Osteocyte (in vitro differentiated cells): ENCODE measurements at regions not wholly inside any gene's neighbourhood (a gene's known extent, or its start where the extent isn't known, plus 50 kb on each side); places are given as distances from the start of the nearest gene placed in this dataset.

ENCODE experiments used
- DNase-seq: peaks from one replicate; pipeline ENCODE4 v3.0.0; 2021; ENCODE audit warnings: mixed read lengths; ENCODE audit not compliant: unreplicated experiment; ENCODE audit errors: extremely low spot score
- H3K27ac Mint-ChIP-seq: one replicate; pipeline ENCODE4 v1.8.0; 2021; ENCODE audit warnings: mild to moderate bottlenecking, mixed read lengths; ENCODE audit not compliant: unreplicated experiment
- H3K27me3 Mint-ChIP-seq: one replicate; pipeline ENCODE4 v1.8.0; 2021; ENCODE audit warnings: mixed read lengths; ENCODE audit not compliant: unreplicated experiment
- H3K36me3 Mint-ChIP-seq: one replicate; pipeline ENCODE4 v1.8.0; 2021; ENCODE audit warnings: mixed read lengths; ENCODE audit not compliant: unreplicated experiment
- H3K4me1 Mint-ChIP-seq: one replicate; pipeline ENCODE4 v1.8.0; 2021; ENCODE audit warnings: mixed read lengths; ENCODE audit not compliant: unreplicated experiment
- H3K4me3 Mint-ChIP-seq: one replicate; pipeline ENCODE4 v1.8.0; 2021; ENCODE audit warnings: mild to moderate bottlenecking, moderate library complexity, mixed read lengths; ENCODE audit not compliant: unreplicated experiment
- H3K9me3 Mint-ChIP-seq: one replicate; pipeline ENCODE4 v1.8.0; 2021; ENCODE audit warnings: mixed read lengths; ENCODE audit not compliant: unreplicated experiment
- CTCF ChIP-seq: fragments of 200-600 bp; sonication (generic); IDR thresholded peaks from 2 replicates; pipeline ENCODE4 v1.5.0; 2021; ENCODE audit warnings: antibody characterized with exemption, mild to moderate bottlenecking, moderate library complexity

- H3K9me3 Mint-ChIP-seq, result no peaks in the 10 kb centered on the region
- DNase-seq, result no peak
- no peaks in the 10 kb centered on the region for H3K36me3 Mint-ChIP-seq
- no peak for TF ChIP-seq CTCF
- no peaks in the 10 kb centered on the region for H3K27me3 Mint-ChIP-seq
- H3K4me1 Mint-ChIP-seq, result no peaks in the 10 kb centered on the region
- no peak overlapping the region for H3K4me3 Mint-ChIP-seq
- H3K27ac Mint-ChIP-seq, result no peak overlapping the region
These were observed 103.7 kb downstream of the CTTN start for GRCh38 chr11:70501933-70502540.

- no peak for DNase-seq
- no peak overlapping the region for H3K27ac Mint-ChIP-seq
- no peaks in the 10 kb centered on the region for H3K36me3 Mint-ChIP-seq
- no peaks in the 10 kb centered on the region for H3K27me3 Mint-ChIP-seq
- H3K4me1 Mint-ChIP-seq, result no peaks in the 10 kb centered on the region
- no peaks in the 10 kb centered on the region for H3K9me3 Mint-ChIP-seq
- TF ChIP-seq CTCF, result no peak
- no peak overlapping the region for H3K4me3 Mint-ChIP-seq
These were observed 104.5 kb downstream of the CTTN start for GRCh38 chr11:70502677-70503467.

- Mint-ChIP-seq H3K4me1 (no peaks in the 10 kb centered on the region), H3K36me3 (no peaks in the 10 kb centered on the region), H3K4me3 (no peak overlapping the region), H3K27ac (no peak overlapping the region), H3K27me3 (no peaks in the 10 kb centered on the region), H3K9me3 (no peaks in the 10 kb centered on the region)
- no peak for TF ChIP-seq CTCF
- no peak for DNase-seq
These were observed 105.3 kb downstream of the CTTN start for GRCh38 chr11:70503468-70504221.

- no peaks in the 10 kb centered on the region for H3K4me1 Mint-ChIP-seq
- H3K27me3 Mint-ChIP-seq, result no peaks in the 10 kb centered on the region
- TF ChIP-seq CTCF, result no peak
- no peaks in the 10 kb centered on the region for H3K9me3 Mint-ChIP-seq
- no peak overlapping the region for H3K27ac Mint-ChIP-seq
- H3K4me3 Mint-ChIP-seq, result no peak overlapping the region
- DNase-seq, result no peak
- H3K36me3 Mint-ChIP-seq, result no peaks in the 10 kb centered on the region
These were observed 106.1 kb downstream of the CTTN start for GRCh38 chr11:70504246-70505020.
